Urothelium cell line (cell line): ENCODE measurements at regions not wholly inside any gene's neighbourhood (a gene's known extent, or its start where the extent isn't known, plus 50 kb on each side); places are given as distances from the start of the nearest gene placed in this dataset.

Experiments
- DNase-seq: peaks from one replicate; pipeline ENCODE4 v3.0.0; 2011; ENCODE audit warnings: low spot score, mixed read lengths
- FAIRE-seq: peaks from 2 replicates; lab custom pipeline; 2011; peaks lifted over from hg19 to GRCh38; lab: Jason Lieb, UNC

- no peak for DNase-seq
- FAIRE-seq: no peak
Observed at GRCh38 chr20:58565461-58566175, 50.4 kb upstream of the APCDD1L start.
